ENCODE measurements at regions not wholly inside any gene's neighbourhood (a gene's known extent, or its start where the extent isn't known, plus 50 kb on each side); places are given as distances from the start of the nearest gene placed in this dataset.
A peak's percentile ranks its signal among the peaks of the same experiment; 100 is the strongest.
"Not testable (repeated sequence)": the region's sequence is repeated elsewhere in the genome, so short reads cannot be mapped to it uniquely, and the experiment has no call there.

DNA sequence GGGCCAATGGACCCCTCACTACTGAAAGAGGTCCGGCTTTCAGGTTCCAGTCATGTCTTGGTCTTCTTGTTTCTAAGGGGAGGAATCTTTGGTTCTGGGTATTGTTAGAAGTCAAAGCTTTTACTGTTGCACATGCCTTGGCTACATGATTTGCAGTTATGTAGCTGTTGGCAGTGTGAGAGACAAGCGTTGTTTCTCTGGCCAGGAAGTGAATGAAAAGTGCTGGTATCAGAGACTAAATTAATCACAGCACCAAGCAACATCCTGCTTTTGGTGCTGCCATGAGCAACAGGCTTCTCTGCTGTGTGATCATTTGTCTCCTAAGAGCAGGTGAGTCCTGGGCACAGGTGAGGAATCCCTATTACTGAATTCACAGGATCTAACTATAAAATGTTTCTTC, 100.1 kb upstream of the PRSS3 start:
- no peak for DNase-seq (ENCODE audit: low read depth)

GRCh38 chr9:33695856-33696255, 99.5 kb upstream of the PRSS3 start:
- no peak for DNase-seq (ENCODE audit: low read depth)

GRCh38 chr9:33697171-33697570, 98.2 kb upstream of the PRSS3 start:
- no peak for DNase-seq (ENCODE audit: low read depth)

DNA sequence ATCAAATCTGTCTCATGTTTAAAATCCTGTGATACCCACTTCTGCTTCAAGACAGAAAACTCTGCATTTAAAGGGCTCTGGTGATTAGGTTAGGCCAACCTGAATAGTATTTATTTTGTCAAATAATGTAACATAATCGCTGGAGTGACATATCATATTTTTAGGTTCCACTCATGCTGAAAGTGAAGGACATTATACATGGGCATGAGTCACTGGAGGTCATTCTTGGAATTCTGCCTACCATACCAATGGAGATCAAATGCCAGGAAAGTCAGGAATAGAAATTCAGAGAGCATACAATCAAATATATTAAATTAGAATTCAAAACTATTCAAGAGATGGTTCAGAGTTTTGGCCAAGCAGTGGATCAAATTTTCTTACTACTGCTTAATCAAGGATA, 97.1 kb upstream of the PRSS3 start:
- no peak for DNase-seq (ENCODE audit: low read depth)

DNA sequence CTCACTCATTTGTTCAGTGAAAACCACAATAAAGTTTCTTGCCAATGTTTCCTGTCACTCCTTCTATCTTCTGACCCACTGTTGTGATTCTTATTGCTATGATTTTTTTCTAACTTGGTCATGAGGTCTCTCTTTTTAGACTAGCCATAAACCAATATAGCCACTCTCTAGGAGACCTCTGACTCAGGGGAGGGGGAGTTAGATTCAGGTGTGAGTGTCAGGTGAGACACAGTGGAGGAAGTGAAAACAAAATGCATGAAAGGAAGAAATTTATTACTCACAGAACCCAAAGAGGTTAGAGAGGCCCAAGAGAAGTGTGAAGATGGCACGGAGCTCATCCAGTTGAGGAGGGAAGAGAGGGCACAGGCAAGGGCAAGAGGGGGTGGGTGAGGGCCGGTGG, 94.4 kb upstream of the PRSS3 start:
- not testable (repeated sequence) for DNase-seq (ENCODE audit: low read depth)

DNA sequence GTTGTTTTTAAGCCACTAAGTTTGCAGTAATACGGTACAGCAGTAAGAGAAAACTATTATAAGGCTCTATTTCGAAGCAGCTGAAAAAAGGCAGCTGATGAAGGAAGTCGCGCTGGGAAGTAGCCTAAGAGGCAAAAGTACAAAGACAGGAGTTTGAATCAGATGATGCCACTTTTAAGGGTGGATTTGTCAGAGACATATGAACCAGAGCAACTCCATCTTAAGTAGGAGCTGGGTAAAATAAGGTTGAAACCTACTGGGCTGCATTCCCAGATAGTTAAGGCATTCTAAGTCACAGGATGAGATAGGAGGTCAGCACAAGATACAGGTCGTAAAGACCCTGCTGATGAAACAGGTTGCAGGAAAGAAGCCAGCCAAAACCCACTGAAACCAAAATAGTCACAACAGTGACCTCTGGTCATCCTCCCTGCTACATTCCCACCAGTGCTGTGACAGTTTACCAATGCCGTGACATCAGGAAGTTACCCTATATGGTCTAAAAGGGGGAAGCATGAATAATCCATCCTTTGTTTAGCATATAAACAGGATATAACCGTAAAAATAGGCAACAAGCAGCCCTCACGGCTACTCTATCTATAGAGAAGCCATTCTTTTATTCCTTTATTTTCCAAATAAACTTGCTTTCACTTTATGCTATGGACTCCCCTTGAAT, 91.8 kb upstream of the PRSS3 start:
- DNase-seq (ENCODE audit: low read depth) = no peak

DNA sequence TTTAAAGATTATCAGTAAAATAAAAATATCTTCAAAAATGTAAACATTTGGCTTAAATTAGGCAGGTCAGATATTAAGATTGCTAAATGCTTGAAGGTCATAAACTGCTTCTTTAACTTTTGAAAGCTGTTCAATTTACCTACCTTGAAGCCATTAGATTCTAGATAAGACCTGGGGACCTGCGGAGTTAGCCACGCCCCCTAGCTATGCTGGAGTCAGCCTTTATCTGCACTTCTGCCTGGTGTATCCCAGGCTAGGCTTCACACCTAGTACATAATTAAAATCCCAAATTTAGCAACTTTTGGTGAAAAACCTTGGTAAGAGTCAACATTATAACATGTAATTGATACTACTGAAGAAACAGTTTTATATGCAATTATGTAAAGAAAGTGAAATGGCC, 89.9 kb upstream of the PRSS3 start:
- DNase-seq (ENCODE audit: low read depth) = not testable (repeated sequence)

GRCh38 chr9:33708441-33708840, 86.9 kb upstream of the PRSS3 start:
- no peak for DNase-seq (ENCODE audit: low read depth)

GRCh38 chr9:33709269-33709668, 86.1 kb upstream of the PRSS3 start:
- DNase-seq (ENCODE audit: low read depth) = no peak

GRCh38 chr9:33711418-33711817, 83.9 kb upstream of the PRSS3 start:
- DNase-seq (ENCODE audit: low read depth) = not testable (repeated sequence)

- DNase-seq (ENCODE audit: low read depth) = no peak
Measured at GRCh38 chr9:33714989-33715388, 80.4 kb upstream of the PRSS3 start.

- DNase-seq (ENCODE audit: low read depth) = no peak
Measured at GRCh38 chr9:33718987-33719386, 76.4 kb upstream of the PRSS3 start.

DNA sequence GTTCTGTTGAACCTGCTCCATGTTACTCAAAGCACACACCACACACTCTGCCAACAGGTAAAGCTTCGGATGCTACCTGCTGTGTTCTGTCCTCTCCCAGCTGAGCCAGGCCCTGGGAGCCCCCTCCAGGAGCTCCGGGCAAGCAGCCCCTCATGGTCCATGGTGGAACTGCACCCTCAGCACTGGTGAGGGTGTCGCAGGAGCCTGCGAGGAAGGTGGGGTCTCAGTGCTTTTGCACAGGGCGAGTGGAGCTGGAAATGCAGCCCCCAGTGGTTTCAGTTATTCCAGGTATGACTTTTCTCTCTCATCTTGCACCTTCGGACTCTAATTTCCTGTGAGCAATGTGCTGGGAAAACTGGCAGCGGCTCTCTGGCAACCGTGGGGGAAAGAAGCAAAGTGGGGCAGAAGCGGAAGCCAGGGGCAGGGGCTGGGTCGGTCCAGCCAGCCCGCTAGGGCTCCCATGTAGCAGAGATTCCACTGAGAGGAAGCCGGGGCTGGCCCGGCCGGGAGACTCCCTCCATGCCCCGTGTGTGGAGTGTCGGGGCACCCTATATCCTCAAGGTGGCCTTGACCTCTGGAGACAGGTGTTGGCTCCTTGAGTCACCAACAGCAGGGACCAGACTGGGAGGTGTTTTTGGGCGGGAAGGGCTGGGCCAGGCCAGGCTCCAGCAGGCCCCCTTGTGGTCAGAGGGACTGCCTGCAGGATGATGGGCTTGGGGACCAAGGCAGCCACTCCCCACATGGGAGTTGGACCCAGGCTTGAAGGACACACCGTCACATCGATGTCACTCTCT, 75.6 kb upstream of the PRSS3 start:
- peak; percentile 35 for DNase-seq (ENCODE audit: low read depth)

DNA sequence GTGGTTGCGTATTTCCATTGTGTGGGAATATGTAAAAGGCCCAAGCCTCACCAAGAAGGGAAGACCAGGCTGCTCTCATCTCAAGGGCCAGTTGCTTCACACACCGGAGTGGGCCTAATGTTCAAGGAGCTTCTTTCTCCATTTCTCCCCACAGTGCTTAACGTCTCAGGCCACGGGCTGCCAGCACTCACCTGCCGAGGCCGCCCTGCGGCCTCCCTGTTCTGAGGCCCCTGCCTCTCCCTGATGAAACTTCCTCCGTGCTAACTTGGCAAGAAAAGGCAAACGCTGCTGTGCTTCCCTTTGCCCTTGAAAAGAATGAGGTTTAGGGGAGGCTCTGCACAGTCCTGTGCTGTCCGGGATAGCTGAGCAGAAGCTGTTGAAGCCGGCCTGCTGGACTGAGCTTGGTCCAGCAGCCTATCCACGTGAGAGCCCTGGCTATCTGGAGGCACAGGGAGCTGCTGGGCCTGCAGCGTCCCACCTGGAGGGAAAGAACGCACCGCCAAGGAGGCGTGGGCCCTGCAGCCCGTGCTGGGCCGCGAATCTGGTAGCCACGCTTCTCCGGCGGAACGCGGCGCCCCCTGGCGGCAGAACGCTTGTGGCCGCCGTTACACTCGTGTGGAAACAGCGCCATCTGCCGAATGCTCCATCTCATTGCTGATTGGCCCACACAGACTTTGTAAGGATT, 73.5 kb upstream of the PRSS3 start:
- peak; percentile 87 for DNase-seq (ENCODE audit: low read depth)

DNA sequence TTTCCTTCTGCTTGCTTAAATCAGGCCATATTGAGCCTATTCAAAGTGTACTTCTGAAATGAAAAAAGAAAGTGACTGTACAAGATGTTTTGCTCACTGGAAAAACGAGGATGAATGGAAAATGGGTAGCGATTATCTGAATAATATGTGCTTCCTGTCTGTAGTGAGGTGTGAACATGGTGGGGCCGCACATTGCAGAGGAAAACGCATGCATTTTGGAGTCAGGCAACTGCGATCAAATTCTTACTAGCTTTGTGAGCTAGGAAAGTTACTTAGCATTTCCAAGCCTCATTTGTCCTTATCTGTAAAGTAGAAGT, 73.0 kb upstream of the PRSS3 start:
- DNase-seq (ENCODE audit: low read depth) = no peak

GRCh38 chr9:33728613-33729012, 66.7 kb upstream of the PRSS3 start:
- DNase-seq (ENCODE audit: low read depth) = no peak

DNA sequence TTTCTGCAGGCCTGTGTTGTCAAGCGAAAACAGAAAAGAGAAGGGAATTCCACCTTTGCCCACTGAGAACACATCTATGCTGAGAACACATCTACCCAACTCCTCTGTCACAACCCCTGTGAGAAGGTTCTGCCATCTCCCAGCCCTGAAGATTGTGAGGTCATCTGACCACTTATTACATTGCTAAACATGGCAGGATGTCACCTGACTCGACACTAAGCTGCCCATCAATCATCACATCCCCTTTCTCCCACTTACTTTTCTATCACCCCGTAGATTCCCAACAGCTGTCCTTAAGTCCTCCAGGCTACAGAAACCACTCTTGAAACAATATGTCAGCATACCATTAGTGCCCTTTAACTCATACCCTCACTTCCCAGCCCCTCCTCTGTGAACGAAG, 64.2 kb upstream of the PRSS3 start:
- no peak for DNase-seq (ENCODE audit: low read depth)

DNA sequence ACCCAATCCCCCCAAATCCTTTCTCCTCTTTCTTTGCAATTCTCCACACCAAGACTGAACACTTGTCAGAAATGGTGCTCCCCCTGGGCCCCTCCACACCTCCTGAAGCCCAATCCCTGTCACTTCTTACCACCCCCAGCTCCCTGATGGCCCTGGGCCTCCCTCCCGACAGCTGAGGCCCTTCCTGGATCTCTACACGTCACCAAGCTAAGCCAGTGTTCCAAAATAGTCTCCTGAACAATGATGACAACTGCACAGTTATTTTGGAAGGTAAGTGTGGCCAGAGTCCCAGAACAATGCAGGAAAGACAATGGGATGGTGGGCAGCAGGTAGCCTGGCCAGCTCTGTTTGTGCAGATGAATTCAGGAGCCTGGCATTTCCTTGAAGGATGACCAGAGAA, 63.7 kb upstream of the PRSS3 start:
- no peak for DNase-seq (ENCODE audit: low read depth)

DNA sequence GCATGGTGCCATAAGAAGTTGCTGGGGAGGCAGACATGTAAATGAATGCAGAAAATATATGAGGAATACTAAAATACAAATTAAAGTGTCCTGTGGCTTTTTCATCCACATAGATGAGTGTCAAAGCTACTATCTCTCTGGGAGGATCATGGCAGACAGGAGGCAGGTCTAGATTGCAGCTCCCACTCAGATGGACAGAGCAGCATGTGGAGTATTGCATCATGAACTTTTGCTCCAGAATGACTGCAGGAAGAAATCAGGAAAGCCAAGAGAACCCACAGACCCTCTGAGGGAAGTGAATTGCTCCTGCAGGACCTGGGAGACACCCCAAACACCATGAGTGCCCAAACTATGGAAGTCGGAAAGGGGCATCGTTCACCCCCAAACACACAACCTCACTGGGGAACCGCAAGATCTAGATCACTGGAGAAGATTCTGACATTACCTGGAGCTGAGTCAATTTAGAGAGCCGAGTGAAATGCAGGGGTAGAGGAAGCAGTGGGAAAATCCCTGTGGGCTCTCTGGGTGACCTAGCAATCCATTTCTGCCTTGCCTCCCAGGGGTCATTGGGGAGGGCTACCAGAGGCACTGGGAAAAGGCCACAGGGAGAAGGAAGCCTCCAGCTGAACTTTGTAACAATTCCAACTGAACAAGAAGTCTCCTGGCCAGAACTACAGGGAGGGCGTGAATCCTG, 61.0 kb upstream of the PRSS3 start:
- DNase-seq (ENCODE audit: low read depth) = not testable (repeated sequence)

DNA sequence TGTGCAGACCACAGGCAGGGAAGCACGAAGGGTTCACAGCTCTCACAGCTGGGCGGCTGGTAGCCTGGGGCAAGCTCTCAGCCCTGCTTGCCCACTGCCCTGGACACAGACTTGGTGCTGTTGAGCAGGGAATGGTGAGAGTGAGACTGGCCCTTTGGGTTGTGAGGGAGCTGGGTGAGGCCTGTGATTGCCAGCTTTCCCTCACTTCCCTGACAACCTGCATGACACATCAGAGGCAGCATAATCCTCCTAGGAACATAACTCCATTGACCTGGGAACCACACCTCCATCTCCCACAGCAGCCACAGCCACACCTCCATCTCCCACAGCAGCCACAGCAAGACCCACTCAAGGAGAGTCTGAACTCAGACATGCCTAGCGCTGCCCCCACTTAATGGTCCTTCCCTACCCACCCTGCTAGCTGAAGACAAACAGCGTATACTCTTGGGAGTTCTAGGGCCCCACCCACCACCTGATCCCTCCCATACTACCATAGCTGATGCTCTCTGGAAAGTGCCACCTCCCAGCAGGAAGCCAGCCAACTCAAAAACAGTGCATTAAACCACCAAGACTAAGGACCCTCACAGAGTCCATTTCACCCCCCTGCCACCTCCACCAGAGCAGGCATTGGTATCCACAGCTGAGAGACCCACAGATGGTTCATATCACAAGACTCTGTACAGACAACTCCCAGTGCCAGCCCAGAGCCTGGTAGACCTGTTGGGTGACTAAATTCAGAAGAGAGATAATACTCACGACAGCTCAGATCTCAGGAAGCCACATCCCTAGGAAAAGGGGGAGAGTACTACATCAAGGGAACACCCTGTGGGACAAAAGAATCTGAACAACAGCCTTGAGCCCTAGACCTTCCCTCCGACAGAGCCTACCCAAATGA, 60.2 kb upstream of the PRSS3 start:
- DNase-seq (ENCODE audit: low read depth) = not testable (repeated sequence)

- DNase-seq (ENCODE audit: low read depth) = no peak
Measured at GRCh38 chr9:33737811-33738606, 57.4 kb upstream of the PRSS3 start.

Data from activated T-cell treated with anti-CD3 and anti-CD28 coated beads for 48 hours (primary cell).